Inflammatory macrophage treated with lipopolysaccharide for 1 hour (primary cell): ENCODE measurements at regions not wholly inside any gene's neighbourhood (a gene's known extent, or its start where the extent isn't known, plus 50 kb on each side); places are given as distances from the start of the nearest gene placed in this dataset.
A peak's percentile ranks its signal among the peaks of the same experiment; 100 is the strongest.
"Not testable (repeated sequence)": the region's sequence is repeated elsewhere in the genome, so short reads cannot be mapped to it uniquely, and the experiment has no call there.

Experiments used
- DNase-seq, 2 donors: peaks; one replicate each; pipeline ENCODE4 v3.0.0-alpha.2; 2020 to 2022

- no peak for DNase-seq
Measured at GRCh38 chr6:27770724-27771123, 141.5 kb downstream of the OR2B2 start.

- DNase-seq: no peak
Measured at GRCh38 chr6:27768556-27768955, 143.6 kb downstream of the OR2B2 start.

GRCh38 chr6:27767851-27768250, 144.3 kb downstream of the OR2B2 start:
- no peak for DNase-seq

DNA sequence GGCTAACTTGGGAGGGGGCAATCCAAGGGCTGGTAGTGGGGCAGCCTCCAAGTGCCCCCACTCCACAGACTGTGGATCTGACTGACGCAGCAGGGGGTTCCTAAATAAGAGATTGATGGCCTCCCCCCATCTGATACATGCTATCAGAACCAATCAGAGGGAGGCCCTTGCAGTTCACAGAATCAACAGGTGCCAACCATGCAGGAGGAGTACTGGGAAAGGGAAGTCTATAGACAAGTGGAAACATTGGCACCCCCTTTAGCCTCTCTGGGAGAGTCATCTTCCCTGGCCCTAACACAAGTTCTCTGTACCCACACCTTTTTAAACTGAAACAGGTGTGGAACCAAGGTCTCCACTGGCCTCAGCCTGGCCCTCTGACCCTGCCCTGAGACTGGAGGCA, 145.8 kb downstream of the OR2B2 start:
- no peak for DNase-seq

- no peak for DNase-seq
Measured at GRCh38 chr6:27765028-27765590, 147.1 kb downstream of the OR2B2 start.

- peak; percentile 26 to 33 for DNase-seq
Measured at GRCh38 chr6:27761391-27761790, 150.8 kb downstream of the OR2B2 start.

- no peak for DNase-seq
Measured at GRCh38 chr6:27760464-27760863, 151.7 kb downstream of the OR2B2 start.

DNA sequence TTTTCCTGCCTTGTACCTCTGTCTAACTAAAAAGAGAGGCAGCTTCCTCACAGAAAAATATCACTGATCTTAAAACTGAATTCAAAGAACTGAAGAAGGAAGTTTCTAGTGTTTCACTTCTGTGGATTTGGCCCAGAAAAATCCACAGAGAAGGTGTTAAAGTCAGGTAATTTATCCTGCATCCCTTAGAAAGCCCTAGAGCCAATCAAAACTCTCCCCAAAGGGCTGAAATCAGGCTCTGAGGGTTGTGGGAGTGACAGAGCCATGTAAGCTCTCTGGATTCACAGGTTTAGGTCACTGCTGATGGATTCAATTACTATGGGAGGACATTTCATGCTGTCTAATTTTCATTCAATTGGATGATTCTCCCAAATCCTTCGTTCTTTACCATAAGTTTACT, 152.3 kb downstream of the OR2B2 start:
- DNase-seq: no peak

- DNase-seq: no peak
Measured at GRCh38 chr6:27758491-27758890, 153.7 kb downstream of the OR2B2 start.

GRCh38 chr6:27757307-27757706, 154.9 kb downstream of the OR2B2 start:
- peak in 1 of 2 donors; percentile 10 for DNase-seq

DNA sequence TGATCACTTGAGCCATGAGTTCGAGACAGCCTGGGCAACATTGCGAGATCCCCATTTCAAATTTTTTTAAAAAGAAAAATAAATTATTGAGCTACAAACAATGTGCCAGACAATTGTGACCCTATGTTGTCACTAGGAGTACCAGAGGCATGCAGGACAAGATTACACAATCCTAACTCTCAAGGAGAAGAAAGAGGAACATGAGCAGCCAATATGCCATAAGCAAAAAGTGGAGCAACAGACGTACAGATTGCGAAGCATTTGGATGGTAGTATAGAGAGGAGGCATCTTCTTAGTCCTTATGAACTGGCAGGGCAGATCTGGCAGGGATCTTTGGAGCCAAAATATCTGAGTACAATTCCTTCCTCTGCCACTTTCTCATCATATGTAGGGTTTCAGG, 156.4 kb downstream of the OR2B2 start:
- DNase-seq: peak; percentile 79 to 95

GRCh38 chr6:27754408-27754782, 157.8 kb downstream of the OR2B2 start:
- DNase-seq: no peak

GRCh38 chr6:27753668-27754407, 158.4 kb downstream of the OR2B2 start:
- DNase-seq: peak; percentile 72 to 88

DNA sequence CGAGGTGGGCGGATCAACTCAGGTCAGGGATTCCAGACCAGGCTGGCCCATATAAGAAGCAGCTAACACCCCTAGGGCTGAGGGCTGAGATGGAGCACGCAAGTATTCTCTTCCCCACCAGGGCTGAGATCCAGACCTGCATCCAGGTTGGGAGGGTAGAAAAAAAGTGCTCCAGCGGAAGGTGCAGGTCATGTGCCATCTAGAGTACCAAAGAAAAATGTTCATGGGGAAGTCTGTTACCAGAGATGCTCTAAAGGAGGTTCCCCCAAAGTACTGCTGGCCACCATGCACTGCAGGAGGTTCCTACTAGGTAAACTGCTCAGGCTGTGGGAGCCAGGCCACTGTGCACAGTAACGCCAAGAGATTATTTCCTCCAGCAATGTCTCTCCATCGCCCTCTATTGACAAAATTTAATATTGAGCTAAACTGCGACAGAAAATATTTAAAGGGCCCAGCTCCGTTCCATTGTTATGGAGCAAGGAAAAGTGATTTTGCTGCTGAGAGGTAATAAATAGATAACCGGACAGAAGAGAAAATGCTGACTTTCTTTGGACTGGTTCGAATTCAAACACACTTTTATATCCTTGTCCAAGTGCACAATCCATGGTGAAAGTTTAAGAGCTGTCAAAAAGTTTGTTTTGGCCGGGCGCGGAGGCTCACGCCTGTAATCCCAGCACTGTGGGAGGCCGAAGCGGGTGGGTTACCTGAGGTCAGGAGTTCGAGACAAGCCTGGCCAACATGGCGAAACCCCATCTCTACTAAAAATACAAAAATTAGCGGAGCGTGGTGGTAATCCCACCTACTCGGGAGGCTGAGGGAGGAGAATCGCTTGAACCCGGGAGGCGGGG, 159.9 kb downstream of the OR2B2 start:
- DNase-seq: peak; percentile 76 to 98

DNA sequence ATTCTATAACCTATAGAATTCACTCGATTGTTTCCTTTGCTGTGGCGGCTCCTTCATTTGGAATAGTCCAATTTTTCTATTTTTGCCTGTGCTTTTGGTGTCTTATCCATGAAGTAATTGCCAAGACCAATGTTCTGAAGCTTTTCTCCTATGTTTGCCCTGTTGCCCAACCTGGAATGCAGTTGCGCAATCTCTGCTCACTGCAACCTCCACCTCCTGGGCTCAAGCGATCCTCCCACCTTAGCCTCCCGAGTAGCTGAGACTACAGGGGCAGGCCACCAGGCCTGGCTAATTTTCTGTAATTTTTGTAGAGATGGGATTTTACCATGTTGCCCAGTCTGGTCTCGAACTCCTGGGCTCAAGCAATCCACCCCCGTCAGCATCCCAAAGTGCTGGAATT, 163.5 kb downstream of the OR2B2 start:
- DNase-seq: no peak

- no peak for DNase-seq
Measured at GRCh38 chr6:27747637-27748036, 164.6 kb downstream of the OR2B2 start.

GRCh38 chr6:27746860-27747259, 165.3 kb downstream of the OR2B2 start:
- not testable (repeated sequence) for DNase-seq

DNA sequence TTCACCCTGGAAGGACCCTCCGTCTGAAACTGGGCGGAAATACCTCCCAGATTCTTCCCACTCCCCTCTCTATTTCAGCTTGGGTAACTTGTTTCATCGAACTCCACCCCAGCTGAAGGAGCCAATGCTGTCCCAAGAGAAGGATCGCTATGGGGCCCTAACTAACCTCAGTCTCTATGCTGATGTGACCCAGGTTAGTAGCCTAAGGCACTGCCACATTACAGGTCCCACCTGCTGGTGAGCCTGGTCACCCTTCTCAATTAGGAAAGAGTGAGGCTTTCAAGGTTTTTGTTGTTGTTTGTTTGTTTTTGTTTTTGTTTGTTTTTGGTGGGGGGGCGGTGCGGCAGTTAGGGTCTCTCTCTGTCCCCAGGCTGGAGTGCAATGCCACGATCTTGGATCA, 168.4 kb downstream of the OR2B2 start:
- no peak for DNase-seq

GRCh38 chr6:27742833-27743573, 169.2 kb downstream of the OR2B2 start:
- DNase-seq: no peak

DNA sequence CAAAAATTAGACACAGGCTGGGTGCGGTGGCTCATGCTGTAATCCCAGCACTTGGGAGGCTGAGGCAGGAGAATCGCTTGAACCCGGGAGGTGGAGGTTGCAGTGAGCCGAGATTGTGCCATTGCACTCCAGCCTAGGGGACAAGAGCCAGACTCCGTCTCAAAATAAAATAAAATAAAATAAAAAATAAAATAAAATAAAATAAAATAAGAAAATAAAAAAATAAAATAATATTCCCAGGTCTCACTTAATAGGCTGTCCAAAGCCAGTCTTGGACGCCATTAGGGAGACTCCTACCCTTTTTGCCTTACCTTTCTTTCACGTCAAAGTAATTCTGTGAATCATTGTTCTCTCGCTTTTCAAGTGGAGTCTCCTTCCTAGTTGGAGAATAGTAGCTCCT, 172.3 kb downstream of the OR2B2 start:
- not testable (repeated sequence) for DNase-seq

GRCh38 chr6:27736686-27737085, 175.5 kb downstream of the OR2B2 start:
- no peak for DNase-seq

DNA sequence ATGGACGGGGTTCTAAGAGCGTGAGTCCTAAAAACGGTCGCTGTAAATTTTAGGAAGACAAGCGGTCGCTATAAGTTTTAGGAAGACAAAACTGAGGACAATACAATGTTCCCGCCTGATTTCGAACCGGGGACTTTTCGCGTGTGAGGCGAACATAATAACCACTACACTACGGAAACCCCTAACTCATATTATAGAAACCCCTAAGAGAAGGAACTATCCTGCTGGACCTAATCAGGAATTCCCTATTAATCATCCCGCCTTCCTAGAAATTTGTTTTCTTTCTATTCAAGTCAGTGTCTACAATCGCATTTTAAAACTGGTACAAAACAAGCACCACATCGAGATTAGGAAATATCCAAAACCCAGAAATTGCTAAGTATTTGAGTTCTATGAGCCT, 183.8 kb downstream of the OR2B2 start:
- DNase-seq: no peak

GRCh38 chr6:27726619-27727023, 185.6 kb downstream of the OR2B2 start:
- no peak for DNase-seq
